Left cardiac atrium (tissue), 4 donors: ENCODE measurements at regions not wholly inside any gene's neighbourhood (a gene's known extent, or its start where the extent isn't known, plus 50 kb on each side); places are given as distances from the start of the nearest gene placed in this dataset.

Experiments
- ATAC-seq, 2 donors: fragments of 200-7000 bp; cut with Tn5 transposase; one replicate each; pipeline ENCODE4 v1.9.1; 2020; ENCODE audit warnings: mild to moderate bottlenecking in 2 of 2, moderate library complexity in 2 of 2
- DNase-seq: peaks from one replicate; pipeline ENCODE4 v3.0.0-alpha.2; 2020
- intact Hi-C, 2 donors: fragments of 100-400 bp; cut with DNase I; formaldehyde crosslinking; loops; one replicate each; pipeline versions ENCODE4 v1.14.1 to v1.15.1; 2022 to 2023
- donor health status: DM: no; HTN: yes; CAD: no.
- donor health status: DM: no; HTN: yes; CAD: no; lungs with severe emphysema.
- donor health status: DM: yes; HTN: yes; CAD: no.
- donor health status: Dilated cardiomyopathy.

DNA sequence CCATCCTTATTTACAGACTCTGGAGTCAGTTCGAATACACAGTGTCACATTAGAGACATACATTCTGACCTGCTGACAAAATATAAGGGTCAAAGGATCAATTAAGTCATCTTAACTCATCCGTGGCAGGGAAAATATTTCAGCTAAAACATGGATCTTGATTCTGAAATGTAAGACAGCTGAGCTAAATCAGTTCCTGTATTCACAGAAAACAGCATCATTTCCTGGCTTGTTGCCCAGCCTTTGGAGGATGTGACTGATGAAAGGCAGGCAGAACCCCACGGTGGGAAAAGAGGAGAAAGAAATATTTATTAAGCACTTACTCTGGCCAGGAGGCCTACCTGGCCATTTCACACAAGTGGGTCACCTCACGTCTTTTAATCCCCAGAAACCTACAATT lies 101.9 kb downstream of the GAS2L3 start:
- ATAC-seq (no peak), DNase-seq (peak; percentile 46)
- intact Hi-C loops, result no loop called here

DNA sequence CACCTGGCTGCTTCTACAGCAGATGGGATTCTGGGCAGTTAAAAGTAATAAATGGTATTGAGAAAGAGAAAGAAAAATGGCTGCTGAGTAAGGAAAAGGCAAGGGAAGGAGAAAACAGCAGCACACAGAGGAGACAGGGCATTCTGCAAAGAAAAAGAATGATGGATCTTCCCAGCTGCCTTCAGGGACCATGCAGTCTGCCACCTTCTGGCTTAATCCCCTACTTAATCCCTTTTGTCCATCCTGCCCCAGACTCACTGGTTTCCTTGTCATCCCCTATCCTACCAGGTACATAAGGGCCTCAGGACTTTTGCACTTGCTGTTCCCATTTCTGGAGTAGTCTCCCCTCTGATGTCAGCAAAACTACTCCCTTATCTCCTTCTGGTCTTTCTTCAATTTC lies 107.6 kb downstream of the GAS2L3 start:
- ATAC-seq (no peak), DNase-seq (no peak)
- intact Hi-C loops, result no loop called here

DNA sequence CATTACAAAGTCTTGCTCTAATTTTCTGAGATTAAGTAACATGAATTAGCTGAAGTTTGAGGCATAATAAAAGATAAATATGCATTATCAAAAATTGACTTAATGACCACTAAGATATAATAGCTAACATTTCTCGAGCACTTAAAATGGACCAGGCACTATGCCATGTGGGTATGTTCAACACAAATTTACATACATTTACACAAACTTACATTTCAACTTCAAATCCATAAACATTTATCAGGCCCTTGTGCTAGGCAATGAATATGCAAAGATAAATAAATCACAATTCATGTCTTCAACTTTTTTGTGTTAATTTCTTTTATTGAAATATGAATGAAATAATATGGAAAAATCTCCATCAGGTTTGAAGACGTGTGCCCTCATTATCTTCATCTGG lies 108.7 kb downstream of the GAS2L3 start:
- ATAC-seq, result no peak
- intact Hi-C loops, result no loop called here

DNA sequence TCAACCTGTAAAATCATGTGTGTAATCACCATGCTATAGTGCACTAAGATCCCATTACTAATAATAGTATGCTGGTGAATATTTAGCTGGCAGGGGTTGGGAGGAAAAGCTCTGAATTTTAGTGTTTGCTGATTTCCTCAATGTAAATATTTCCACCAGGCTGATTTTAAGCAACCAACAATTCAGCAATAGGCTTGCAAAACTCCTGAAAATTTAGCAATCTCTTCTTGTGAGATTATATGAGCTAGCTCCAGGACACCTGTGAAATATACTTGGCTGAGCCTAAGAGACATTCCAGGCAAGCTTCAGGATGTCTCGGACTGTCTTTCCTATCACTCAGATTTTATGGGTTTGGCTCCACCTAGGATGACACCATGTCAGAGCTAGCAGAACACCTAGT lies 106.9 kb upstream of the ANO4 start:
- no peak for ATAC-seq
- no peak for DNase-seq
- intact Hi-C loops, result no loop called here

More for the DNA sequence above, 108.7 kb downstream of the GAS2L3 start:
- DNase-seq, result no peak

DNA sequence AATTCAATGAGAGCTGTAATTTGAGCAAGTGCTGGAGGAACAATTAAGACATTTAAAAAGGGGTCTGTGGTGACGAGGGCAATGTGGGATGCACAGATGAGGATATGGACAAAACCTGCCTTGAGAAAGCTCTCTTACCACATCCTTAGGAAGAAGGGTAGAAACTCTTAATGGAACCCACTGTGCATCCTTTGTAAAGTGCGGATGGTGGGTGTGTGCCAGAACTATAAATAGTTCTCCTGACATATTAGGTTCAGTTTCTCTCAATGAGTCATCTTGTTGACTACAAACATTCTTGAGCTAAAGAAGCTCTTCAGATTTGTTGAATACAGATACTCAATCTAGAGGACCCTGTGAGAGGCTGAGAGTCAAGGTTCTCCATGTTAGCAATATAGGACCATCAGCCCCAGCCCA lies 106.1 kb upstream of the ANO4 start:
- intact Hi-C loops, result no loop called here
- DNase-seq (no peak), ATAC-seq (no peak)

DNA sequence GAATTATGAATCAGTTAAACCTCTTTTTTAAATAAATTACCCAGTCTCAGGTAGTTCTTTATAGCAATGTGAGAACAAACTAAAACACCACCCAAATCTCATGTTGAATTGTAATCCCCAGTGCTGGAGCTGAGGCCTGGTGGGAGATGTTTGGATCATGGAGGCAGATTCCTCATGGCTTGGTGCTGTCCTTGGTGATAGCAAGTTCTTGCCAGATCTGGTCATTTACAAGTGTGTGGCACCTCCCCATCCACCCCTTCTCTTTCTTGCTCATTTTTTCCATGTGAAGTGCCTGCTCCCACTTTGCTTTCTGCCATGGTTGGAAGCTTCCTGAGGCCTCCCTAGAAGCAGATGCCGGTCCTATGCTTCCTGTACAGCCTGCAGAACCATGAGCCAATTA lies 102.1 kb upstream of the ANO4 start:
- ATAC-seq, result no peak
- intact Hi-C loops, result no loop called here
- no peak for DNase-seq

DNA sequence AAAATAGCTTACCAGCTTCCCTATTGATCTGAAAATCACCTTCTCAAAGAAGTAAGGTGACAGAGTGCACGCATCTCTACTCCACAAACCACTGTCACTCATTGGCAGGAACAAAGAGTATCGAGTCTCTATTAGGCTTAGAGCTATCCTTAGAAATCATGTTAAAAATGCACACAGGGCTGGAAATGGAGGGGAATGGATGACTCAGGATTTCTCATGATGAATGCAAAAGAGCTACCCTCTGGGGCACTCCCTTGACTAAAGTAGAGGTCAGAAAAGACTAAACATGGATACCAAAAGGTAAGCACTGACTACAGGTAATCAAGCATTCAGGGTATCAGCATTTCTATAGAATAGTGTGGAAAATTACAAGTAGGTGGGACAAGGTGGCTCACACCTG lies 96.1 kb upstream of the ANO4 start:
- no peak for DNase-seq
- no peak for ATAC-seq
- intact Hi-C loops, result no loop called here

DNA sequence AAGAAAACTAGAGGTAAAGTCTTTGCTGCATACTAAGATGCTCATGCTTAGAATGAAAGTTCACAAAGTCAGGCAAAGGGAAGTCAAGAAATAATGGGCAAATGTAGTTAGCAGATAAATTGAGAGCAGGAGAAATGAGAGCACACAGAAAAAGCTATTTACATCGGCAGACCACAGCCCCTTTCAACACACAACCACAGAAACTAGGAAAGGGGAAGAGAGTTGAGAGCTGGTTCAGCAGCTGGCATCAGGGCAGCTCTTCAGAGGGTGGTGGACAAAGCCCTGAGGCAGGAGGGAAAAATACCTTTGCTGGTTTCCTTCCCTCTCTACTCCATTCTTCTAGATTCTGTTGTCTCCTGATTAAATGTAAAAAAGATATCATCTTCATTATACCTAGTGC lies 95.4 kb upstream of the ANO4 start:
- DNase-seq (no peak), ATAC-seq (no peak)
- intact Hi-C loops, result no loop called here

DNA sequence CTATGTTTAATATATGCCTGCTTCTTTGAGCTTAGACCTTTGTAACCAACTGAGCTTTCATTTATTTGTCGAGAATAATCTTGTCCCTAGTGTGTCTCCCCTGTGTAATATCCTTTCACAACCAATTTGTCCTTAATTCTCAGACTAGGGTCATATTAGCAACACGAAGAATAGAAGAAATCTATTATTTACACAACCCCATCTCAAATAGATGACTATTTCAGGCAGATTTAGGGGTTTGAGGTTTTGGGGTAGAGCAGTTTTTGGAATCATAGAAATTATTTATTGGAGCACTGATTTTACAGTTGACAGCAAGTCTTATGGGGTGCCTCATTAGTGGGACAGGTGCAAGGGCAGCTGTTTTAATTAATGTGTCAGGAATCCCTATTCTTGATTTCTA lies 91.2 kb upstream of the ANO4 start:
- intact Hi-C loops, result no loop called here
- ATAC-seq (no peak), DNase-seq (no peak)

DNA sequence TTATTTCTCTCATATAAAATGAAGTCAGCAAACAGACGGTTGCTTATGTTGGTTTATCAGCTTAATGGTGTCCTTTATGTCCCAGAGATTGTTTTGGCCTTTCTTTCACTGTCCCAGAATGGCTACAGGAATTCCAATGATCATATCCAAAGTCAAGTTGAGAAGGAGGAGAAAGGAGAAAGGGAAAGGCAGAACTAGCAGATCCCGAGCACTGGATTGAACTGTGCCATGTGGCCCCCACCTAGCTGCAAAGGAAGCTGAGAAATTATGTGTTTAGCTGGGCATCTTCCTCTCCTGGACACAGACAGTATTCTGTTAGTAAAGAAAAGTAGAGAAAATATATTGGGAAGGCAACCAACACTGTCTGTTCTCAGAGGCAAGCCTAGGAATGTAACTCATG lies 90.7 kb upstream of the ANO4 start:
- intact Hi-C loops, result no loop called here
- DNase-seq (no peak), ATAC-seq (no peak)

DNA sequence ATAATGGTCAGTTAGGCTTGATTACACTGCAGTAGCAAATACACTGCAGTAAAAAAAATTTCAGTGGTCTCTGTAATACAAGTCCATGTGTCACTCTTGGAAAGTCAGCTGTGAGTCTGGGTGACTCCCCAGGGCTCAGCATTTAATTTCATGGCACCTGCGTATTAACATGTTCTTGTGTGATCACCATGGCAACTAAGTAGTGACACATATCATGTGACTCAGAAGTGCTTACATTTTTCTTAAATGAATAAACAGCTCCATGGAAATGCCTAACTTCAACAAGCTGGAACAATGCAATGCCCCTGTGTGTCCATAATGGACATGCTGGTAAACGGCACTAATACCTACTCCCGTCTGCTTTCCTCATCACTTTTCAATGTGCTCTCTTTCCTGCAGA lies 88.5 kb upstream of the ANO4 start:
- no peak for ATAC-seq
- intact Hi-C loops, result no loop called here
- no peak for DNase-seq

DNA sequence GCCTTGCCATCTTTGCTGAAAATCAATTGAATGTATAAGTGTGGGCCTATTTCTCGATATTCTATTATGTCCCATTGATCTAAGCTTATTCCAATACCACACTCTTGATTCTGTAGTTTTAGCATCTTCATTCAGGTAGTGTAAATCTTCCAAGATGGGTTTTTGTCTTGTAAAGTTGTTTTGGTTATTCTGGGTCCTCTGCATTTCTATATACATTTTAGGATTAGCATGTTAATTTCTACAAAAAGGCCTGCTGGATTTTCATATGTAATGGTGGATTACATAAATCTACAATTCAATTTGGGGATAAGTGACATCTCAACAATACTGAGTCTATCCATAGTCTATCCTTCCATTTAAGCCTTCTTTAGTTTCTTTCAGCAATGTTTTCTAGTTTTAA lies 86.0 kb upstream of the ANO4 start:
- no peak for DNase-seq
- ATAC-seq, result no peak
- intact Hi-C loops, result no loop called here

DNA sequence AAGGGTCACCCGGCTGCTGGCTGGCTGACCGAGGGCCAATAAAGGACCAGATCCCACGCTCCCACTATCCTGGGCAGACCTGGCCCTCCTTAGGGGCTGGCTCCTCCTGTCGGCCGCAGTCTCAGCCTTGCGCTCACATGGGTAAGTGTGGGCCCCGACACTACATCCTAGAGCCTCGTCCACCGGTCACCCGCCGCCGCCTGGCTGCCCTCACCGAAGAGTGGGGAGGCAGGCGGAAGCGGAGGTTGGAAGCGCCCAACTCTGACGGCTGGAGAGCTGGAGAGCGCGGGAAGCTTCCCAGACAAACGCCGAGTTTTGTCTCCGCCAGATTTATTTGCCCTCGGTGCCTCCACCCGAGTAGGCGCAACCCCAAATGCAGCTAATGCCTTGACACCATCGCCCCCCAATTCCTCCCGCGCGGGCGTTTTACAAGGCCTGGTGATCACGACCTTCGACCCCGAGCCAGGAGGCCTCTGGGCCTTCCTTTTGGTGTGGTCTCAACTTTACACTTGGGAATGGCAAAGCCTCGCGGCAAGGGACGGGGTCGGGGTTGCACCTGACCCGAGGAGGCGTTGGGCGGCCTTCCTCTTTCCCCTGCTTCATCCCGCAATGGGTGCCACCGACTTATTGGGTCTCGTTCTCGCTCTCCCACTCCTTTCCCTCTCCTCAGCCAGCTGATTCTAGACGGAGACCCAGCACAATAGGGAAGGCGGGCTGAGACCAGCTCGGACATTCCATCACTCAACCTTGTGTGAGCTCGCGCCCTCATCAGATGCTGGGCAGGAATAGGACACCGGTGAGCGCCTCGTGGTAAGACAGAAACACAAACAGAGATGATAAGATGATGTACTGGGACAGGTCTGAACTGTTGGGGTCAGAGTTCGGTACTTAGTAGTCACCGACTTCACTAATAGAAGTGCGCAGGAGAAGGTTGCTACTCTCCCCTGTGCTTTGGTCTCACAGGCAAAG lies 78.3 kb upstream of the ANO4 start:
- no peak for ATAC-seq
- DNase-seq, result no peak

DNA sequence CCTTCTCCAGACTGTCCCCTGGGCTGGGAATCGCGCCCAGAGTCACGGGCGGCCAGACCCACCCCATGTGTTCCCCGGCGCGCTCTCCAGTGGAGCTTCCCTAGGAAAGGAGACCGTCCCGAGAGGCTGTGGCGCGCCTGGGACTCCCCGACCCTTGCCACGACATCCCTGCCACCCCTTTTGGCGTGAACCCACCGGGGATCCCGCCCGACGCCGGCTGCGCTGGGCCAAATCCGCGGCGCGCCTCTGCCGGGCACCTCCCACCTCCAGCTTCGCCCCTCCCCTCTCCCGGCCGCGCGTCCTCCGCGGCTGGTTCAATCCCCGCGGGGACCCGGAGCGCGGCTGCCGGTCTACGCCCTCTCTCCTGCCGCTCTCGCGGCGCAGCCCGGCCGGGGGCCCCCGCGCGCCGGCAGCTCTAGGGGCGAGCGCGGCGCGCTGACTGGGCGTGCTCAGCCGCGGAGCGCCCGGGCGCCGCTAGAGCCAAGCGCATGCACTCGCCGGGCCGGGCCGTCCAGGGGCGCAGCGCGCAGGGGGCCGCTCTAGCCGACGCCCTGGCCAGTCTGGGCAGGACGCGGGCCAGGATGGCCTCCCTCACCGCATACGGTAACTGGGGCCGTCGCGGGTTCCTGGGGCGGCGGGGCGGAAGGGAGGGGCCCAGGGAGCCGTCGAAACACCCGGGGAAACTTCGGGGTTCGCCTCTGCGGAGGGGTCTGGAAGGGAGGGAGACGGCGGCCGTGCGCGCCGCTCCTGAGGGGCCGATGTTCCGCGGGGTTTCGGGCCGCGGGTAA lies 77.4 kb upstream of the ANO4 start:
- peak; percentile 22 for DNase-seq
- ATAC-seq, result peak; percentile 64 to 69
- intact Hi-C loops, result no loop called here

More for the DNA sequence above, 78.3 kb upstream of the ANO4 start:
- intact Hi-C loops, result no loop called here

DNA sequence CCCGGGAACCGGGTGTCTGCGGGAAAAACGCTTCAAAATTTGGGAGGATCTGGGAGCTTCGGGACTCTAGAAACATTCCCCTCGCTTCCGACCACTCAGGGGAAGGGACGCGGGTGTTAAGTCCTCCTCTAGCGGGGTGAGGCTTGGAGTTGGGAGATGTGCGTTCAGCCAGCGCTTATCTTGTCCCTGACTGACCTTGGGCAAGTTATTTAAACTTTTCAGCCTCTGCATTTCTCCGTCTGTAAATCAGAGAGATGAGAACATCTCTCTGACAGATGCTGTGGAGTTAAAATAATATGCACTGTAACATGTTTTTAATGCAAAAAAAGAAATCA lies 76.9 kb upstream of the ANO4 start:
- peak; percentile 39 to 44 for ATAC-seq

DNA sequence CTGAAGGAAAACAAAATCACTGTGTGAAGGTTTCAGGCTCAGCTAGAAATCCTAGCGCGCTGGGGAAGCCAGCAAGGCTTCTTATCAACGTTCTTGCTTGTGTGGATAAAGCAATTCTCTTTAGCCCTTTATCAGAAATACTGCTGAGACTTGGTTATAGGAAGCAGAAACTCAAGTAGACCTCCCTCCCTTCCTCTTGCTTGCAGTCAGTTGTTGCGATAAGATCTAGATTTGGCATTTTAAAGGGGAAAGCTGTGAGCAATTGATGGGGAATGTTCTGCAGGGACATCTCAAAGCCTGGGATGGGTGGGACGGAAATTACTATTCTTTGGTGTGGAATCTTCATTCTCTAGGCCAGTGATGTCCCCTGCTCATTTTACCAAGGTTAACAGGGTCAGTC lies 76.4 kb upstream of the ANO4 start:
- intact Hi-C loops, result no loop called here
- DNase-seq, result no peak
- no peak for ATAC-seq

More for the DNA sequence above, 76.9 kb upstream of the ANO4 start:
- intact Hi-C loops, result no loop called here
- no peak for DNase-seq

DNA sequence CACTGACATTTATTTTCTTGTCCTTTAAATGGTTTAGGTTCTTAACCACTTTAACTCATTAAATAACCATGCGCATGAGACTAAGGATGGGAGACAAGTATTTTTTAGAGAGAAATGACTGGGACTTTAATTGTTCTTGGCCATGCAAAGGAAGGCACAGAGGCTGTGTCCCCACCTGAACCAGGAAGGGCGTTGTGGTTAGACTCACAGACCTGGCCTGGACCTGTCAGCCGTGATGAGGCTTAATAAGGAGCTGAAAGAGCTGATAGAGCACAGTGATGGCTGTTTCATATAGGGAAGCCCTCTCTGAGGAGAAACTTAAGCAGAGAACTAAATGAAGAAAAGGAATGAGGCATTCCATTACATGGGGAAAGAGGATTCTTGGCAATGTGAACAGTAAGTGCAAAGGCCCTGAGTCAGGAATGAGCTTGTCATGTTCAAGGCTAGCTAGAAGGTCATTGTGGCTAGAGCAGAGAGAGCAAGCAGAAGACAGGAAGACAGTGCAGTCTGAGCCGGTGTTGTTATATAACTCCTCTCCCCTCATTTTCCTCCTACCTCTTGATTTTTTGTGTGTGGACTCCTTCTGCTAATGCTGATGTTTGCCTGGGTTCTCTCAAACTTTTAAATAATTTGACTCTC lies 74.4 kb upstream of the ANO4 start:
- intact Hi-C loops, result no loop called here
- ATAC-seq, result no peak
- no peak for DNase-seq

DNA sequence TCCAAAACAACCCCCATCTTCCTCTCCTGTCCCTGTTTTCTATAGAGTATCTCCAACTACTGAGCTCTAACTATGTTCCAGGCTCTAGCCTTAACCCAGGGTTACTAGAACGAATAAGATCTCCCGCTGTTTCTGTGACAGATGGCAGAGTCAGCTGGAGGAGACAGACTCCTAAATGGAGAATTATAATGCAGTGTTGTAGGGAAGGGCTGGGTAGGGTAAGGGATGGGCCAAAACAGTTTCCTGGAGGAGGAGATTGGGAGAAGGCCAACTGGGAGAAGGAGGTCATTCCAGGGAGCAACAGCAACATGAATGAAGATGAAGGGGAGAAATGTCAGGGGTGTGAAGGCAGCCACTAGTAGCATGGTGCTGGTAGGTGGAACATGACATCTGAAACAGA lies 73.4 kb upstream of the ANO4 start:
- DNase-seq (no peak), ATAC-seq (no peak)
- intact Hi-C loops, result no loop called here

DNA sequence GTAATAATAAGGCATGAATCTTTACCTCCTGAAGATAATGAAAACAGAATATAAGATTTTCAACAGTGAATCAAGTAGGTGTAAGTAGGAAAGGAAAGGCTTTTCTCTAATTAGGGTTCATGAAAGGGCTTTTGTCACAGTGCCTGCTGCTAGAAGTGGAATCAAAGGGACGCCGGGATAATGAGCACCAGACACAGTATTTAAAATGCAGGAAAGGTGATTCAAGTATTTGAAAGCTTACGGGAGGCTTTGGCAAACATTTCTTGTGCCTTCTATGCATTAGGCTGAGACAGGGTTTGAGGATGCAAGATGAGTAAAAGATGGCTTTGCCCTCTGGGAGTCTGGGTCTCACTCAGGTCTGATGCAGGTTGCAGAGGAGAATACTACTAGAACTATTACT lies 70.5 kb upstream of the ANO4 start:
- intact Hi-C loops, result no loop called here
- DNase-seq (no peak), ATAC-seq (no peak)
